ENCODE measurements at regions not wholly inside any gene's neighbourhood (a gene's known extent, or its start where the extent isn't known, plus 50 kb on each side); places are given as distances from the start of the nearest gene placed in this dataset.

- intact Hi-C loops (cut with DNase I), result no loop called here
- WGBS, 2 donors, result 56 to 67% methylated on average over 2 of the region's 2 CpGs
- Histone ChIP-seq H3K27me3 (ENCODE audit: control insufficient read depth in 1 of 2, insufficient read depth in 2 of 2, low read length in 1 of 2) (no peaks in the 10 kb centered on the region), H3K4me3 (ENCODE audit: low read length in 2 of 2) (no peak overlapping the region), H3K36me3 (ENCODE audit: control insufficient read depth in 1 of 2, insufficient read depth in 2 of 2, low read length in 1 of 2) (no peaks in the 10 kb centered on the region), H3K27ac (ENCODE audit: low read depth in 1 of 2, low read length in 2 of 2) (no peak overlapping the region), H3K9me3 (ENCODE audit: control insufficient read depth, low read length) (no peaks in the 10 kb centered on the region), H3K4me1 (ENCODE audit: control insufficient read depth in 1 of 2, insufficient read depth in 2 of 2, low read length in 2 of 2) (peaks cover 0 to 2% of the 10 kb centered on the region in 2 donors)
- no peak for ATAC-seq (ENCODE audit: low FRiP score)
- no peak for DNase-seq
Measured at GRCh38 chr3:98982351-98982750, 80.9 kb upstream of the DCBLD2 start.

- Histone ChIP-seq H3K4me1 (ENCODE audit: control insufficient read depth in 1 of 2, insufficient read depth in 2 of 2, low read length in 2 of 2) (no peaks in the 10 kb centered on the region), H3K36me3 (ENCODE audit: control insufficient read depth in 1 of 2, insufficient read depth in 2 of 2, low read length in 1 of 2) (no peaks in the 10 kb centered on the region), H3K4me3 (ENCODE audit: low read length in 2 of 2) (no peak overlapping the region), H3K9me3 (ENCODE audit: control insufficient read depth, low read length) (no peaks in the 10 kb centered on the region), H3K27me3 (ENCODE audit: control insufficient read depth in 1 of 2, insufficient read depth in 2 of 2, low read length in 1 of 2) (no peaks in the 10 kb centered on the region), H3K27ac (ENCODE audit: low read depth in 1 of 2, low read length in 2 of 2) (no peak overlapping the region)
- DNase-seq, result no peak
- 65 to 75% methylated on average over 2 of the region's 2 CpGs for WGBS, 2 donors
- ATAC-seq (ENCODE audit: low FRiP score), result no peak
- intact Hi-C loops (cut with DNase I), result no loop called here
Measured at GRCh38 chr3:98980915-98981596, 79.6 kb upstream of the DCBLD2 start.

GRCh38 chr3:98979296-98979695 is 77.8 kb upstream of the DCBLD2 start:
- Histone ChIP-seq H3K4me3 (ENCODE audit: low read length in 2 of 2) (no peak overlapping the region), H3K27ac (ENCODE audit: low read depth in 1 of 2, low read length in 2 of 2) (no peak overlapping the region), H3K4me1 (ENCODE audit: control insufficient read depth in 1 of 2, insufficient read depth in 2 of 2, low read length in 2 of 2) (no peaks in the 10 kb centered on the region), H3K27me3 (ENCODE audit: control insufficient read depth in 1 of 2, insufficient read depth in 2 of 2, low read length in 1 of 2) (no peaks in the 10 kb centered on the region), H3K9me3 (ENCODE audit: control insufficient read depth, low read length) (no peaks in the 10 kb centered on the region), H3K36me3 (ENCODE audit: control insufficient read depth in 1 of 2, insufficient read depth in 2 of 2, low read length in 1 of 2) (no peaks in the 10 kb centered on the region)
- intact Hi-C loops (cut with DNase I), result no loop called here
- 58 to 63% methylated on average over 1 of the region's 1 CpG for WGBS, 2 donors
- ATAC-seq (ENCODE audit: low FRiP score), result no peak
- no peak for DNase-seq

- ATAC-seq (ENCODE audit: low FRiP score), result no peak
- no peak overlapping the region for H3K4me3 ChIP-seq (ENCODE audit: low read length in 2 of 2)
Measured at GRCh38 chr3:98978068-98978811, 76.7 kb upstream of the DCBLD2 start.

GRCh38 chr3:98977520-98977919 is 76.0 kb upstream of the DCBLD2 start:
- no peak for ATAC-seq (ENCODE audit: low FRiP score)
- Histone ChIP-seq H3K4me3 (ENCODE audit: low read length in 2 of 2) (no peak overlapping the region), H3K27me3 (ENCODE audit: control insufficient read depth in 1 of 2, insufficient read depth in 2 of 2, low read length in 1 of 2) (no peaks in the 10 kb centered on the region), H3K9me3 (ENCODE audit: control insufficient read depth, low read length) (no peaks in the 10 kb centered on the region), H3K36me3 (ENCODE audit: control insufficient read depth in 1 of 2, insufficient read depth in 2 of 2, low read length in 1 of 2) (no peaks in the 10 kb centered on the region), H3K27ac (ENCODE audit: low read depth in 1 of 2, low read length in 2 of 2) (no peak overlapping the region), H3K4me1 (ENCODE audit: control insufficient read depth in 1 of 2, insufficient read depth in 2 of 2, low read length in 2 of 2) (no peaks in the 10 kb centered on the region)
- 43 to 52% methylated on average over 2 of the region's 2 CpGs for WGBS, 2 donors
- DNase-seq, result no peak
- intact Hi-C loops (cut with DNase I), result no loop called here

More at GRCh38 chr3:98978068-98978811, 76.7 kb upstream of the DCBLD2 start:
- intact Hi-C loops (cut with DNase I), result no loop called here
- no peaks in the 10 kb centered on the region for H3K9me3 ChIP-seq (ENCODE audit: control insufficient read depth, low read length)
- no peak overlapping the region for H3K27ac ChIP-seq (ENCODE audit: low read depth in 1 of 2, low read length in 2 of 2)
- DNase-seq, result no peak
- no peaks in the 10 kb centered on the region for H3K36me3 ChIP-seq (ENCODE audit: control insufficient read depth in 1 of 2, insufficient read depth in 2 of 2, low read length in 1 of 2)
- no peaks in the 10 kb centered on the region for H3K4me1 ChIP-seq (ENCODE audit: control insufficient read depth in 1 of 2, insufficient read depth in 2 of 2, low read length in 2 of 2)
- H3K27me3 ChIP-seq (ENCODE audit: control insufficient read depth in 1 of 2, insufficient read depth in 2 of 2, low read length in 1 of 2), result no peaks in the 10 kb centered on the region
- 59 to 63% methylated on average over 3 of the region's 3 CpGs for WGBS, 2 donors

- no peak overlapping the region for H3K4me3 ChIP-seq (ENCODE audit: low read length in 2 of 2)
Measured at GRCh38 chr3:98974442-98974841, 72.9 kb upstream of the DCBLD2 start.

GRCh38 chr3:98972720-98973119 is 71.2 kb upstream of the DCBLD2 start:
- H3K36me3 ChIP-seq (ENCODE audit: control insufficient read depth in 1 of 2, insufficient read depth in 2 of 2, low read length in 1 of 2), result no peaks in the 10 kb centered on the region
- no peaks in the 10 kb centered on the region for H3K9me3 ChIP-seq (ENCODE audit: control insufficient read depth, low read length)
- H3K27ac ChIP-seq (ENCODE audit: low read depth in 1 of 2, low read length in 2 of 2), result no peak overlapping the region
- H3K4me3 ChIP-seq (ENCODE audit: low read length in 2 of 2), result no peak overlapping the region
- WGBS, 2 donors, result 48 to 62% methylated on average over 3 of the region's 3 CpGs
- no peaks in the 10 kb centered on the region for H3K27me3 ChIP-seq (ENCODE audit: control insufficient read depth in 1 of 2, insufficient read depth in 2 of 2, low read length in 1 of 2)
- no peaks in the 10 kb centered on the region for H3K4me1 ChIP-seq (ENCODE audit: control insufficient read depth in 1 of 2, insufficient read depth in 2 of 2, low read length in 2 of 2)
- DNase-seq (no peak), ATAC-seq (ENCODE audit: low FRiP score) (no peak)
- intact Hi-C loops (cut with DNase I), result no loop called here

More at GRCh38 chr3:98974442-98974841, 72.9 kb upstream of the DCBLD2 start:
- no peaks in the 10 kb centered on the region for H3K27me3 ChIP-seq (ENCODE audit: control insufficient read depth in 1 of 2, insufficient read depth in 2 of 2, low read length in 1 of 2)
- H3K27ac ChIP-seq (ENCODE audit: low read depth in 1 of 2, low read length in 2 of 2), result no peak overlapping the region
- intact Hi-C loops (cut with DNase I), result no loop called here
- no peaks in the 10 kb centered on the region for H3K4me1 ChIP-seq (ENCODE audit: control insufficient read depth in 1 of 2, insufficient read depth in 2 of 2, low read length in 2 of 2)
- no peaks in the 10 kb centered on the region for H3K9me3 ChIP-seq (ENCODE audit: control insufficient read depth, low read length)
- no peak for ATAC-seq (ENCODE audit: low FRiP score)
- no peak for DNase-seq
- H3K36me3 ChIP-seq (ENCODE audit: control insufficient read depth in 1 of 2, insufficient read depth in 2 of 2, low read length in 1 of 2), result no peaks in the 10 kb centered on the region

GRCh38 chr3:98972155-98972554 is 70.7 kb upstream of the DCBLD2 start:
- WGBS, 2 donors, result 6% methylated on average over 2 of the region's 2 CpGs
- no peak for DNase-seq
- no peak for ATAC-seq (ENCODE audit: low FRiP score)
- Histone ChIP-seq H3K27me3 (ENCODE audit: control insufficient read depth in 1 of 2, insufficient read depth in 2 of 2, low read length in 1 of 2) (no peaks in the 10 kb centered on the region), H3K4me1 (ENCODE audit: control insufficient read depth in 1 of 2, insufficient read depth in 2 of 2, low read length in 2 of 2) (no peaks in the 10 kb centered on the region), H3K36me3 (ENCODE audit: control insufficient read depth in 1 of 2, insufficient read depth in 2 of 2, low read length in 1 of 2) (no peaks in the 10 kb centered on the region), H3K27ac (ENCODE audit: low read depth in 1 of 2, low read length in 2 of 2) (no peak overlapping the region), H3K4me3 (ENCODE audit: low read length in 2 of 2) (no peak overlapping the region), H3K9me3 (ENCODE audit: control insufficient read depth, low read length) (no peaks in the 10 kb centered on the region)
- intact Hi-C loops (cut with DNase I), result no loop called here

GRCh38 chr3:98971169-98971681 is 69.7 kb upstream of the DCBLD2 start:
- H3K9me3 ChIP-seq (ENCODE audit: control insufficient read depth, low read length), result no peaks in the 10 kb centered on the region
- intact Hi-C loops (cut with DNase I), result no loop called here
- no peak overlapping the region for H3K27ac ChIP-seq (ENCODE audit: low read depth in 1 of 2, low read length in 2 of 2)
- ATAC-seq (ENCODE audit: low FRiP score) (no peak), DNase-seq (no peak)
- no peak overlapping the region for H3K4me3 ChIP-seq (ENCODE audit: low read length in 2 of 2)
- H3K4me1 ChIP-seq (ENCODE audit: control insufficient read depth in 1 of 2, insufficient read depth in 2 of 2, low read length in 2 of 2), result no peaks in the 10 kb centered on the region
- no peaks in the 10 kb centered on the region for H3K36me3 ChIP-seq (ENCODE audit: control insufficient read depth in 1 of 2, insufficient read depth in 2 of 2, low read length in 1 of 2)
- H3K27me3 ChIP-seq (ENCODE audit: control insufficient read depth in 1 of 2, insufficient read depth in 2 of 2, low read length in 1 of 2), result no peaks in the 10 kb centered on the region
- WGBS, 2 donors, result 93 to 97% methylated on average over 1 of the region's 1 CpG
